Right ventricle myocardium superior (tissue), 1 donor: ENCODE measurements at regions not wholly inside any gene's neighbourhood (a gene's known extent, or its start where the extent isn't known, plus 50 kb on each side); places are given as distances from the start of the nearest gene placed in this dataset.

Experiments used
- ATAC-seq: fragments of 200-7000 bp; cut with Tn5 transposase; one replicate; pipeline ENCODE4 v1.9.1; 2020; ENCODE audit warnings: mild to moderate bottlenecking; ENCODE audit not compliant: poor library complexity
- DNase-seq: peaks from one replicate; pipeline ENCODE4 v3.0.0-alpha.2; 2020
- intact Hi-C: fragments of 100-400 bp; cut with DNase I; formaldehyde crosslinking; loops from one replicate; pipeline ENCODE4 v1.11.2; 2022
- donor health status: DM: no; HTN: yes; CAD: no; lungs with severe emphysema.

- ATAC-seq (no peak), DNase-seq (no peak)
- intact Hi-C loops, result no loop called here
These were observed 246.3 kb upstream of the PITRM1 start for GRCh38 chr10:3418926-3419325.

- intact Hi-C loops, result no loop called here
- DNase-seq (no peak), ATAC-seq (no peak)
These were observed 245.6 kb upstream of the PITRM1 start for GRCh38 chr10:3418041-3418754.

DNA sequence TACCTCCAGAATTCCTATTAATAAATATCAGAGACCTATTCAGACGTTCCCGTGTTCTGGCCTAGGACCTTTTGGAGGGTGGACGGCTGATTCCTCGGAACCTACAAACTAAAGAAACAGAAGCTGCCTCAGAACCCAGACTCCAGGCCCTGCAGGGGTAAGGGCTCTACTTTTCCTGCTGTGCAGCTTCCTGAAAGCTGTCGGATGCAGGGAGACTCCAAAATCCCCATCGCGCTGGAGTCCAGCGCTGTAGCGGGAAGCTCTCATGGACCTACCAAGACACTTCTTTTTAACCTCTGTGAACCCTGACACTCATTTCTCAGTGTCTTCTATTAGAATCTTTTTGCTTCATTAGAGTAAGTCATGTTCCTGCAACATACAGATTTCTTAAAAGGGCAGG is 244.5 kb upstream of the PITRM1 start:
- intact Hi-C loops, result no loop called here
- ATAC-seq, result no peak
- DNase-seq, result no peak

GRCh38 chr10:3415878-3416605 is 243.5 kb upstream of the PITRM1 start:
- DNase-seq (no peak), ATAC-seq (no peak)
- intact Hi-C loops, result no loop called here

DNA sequence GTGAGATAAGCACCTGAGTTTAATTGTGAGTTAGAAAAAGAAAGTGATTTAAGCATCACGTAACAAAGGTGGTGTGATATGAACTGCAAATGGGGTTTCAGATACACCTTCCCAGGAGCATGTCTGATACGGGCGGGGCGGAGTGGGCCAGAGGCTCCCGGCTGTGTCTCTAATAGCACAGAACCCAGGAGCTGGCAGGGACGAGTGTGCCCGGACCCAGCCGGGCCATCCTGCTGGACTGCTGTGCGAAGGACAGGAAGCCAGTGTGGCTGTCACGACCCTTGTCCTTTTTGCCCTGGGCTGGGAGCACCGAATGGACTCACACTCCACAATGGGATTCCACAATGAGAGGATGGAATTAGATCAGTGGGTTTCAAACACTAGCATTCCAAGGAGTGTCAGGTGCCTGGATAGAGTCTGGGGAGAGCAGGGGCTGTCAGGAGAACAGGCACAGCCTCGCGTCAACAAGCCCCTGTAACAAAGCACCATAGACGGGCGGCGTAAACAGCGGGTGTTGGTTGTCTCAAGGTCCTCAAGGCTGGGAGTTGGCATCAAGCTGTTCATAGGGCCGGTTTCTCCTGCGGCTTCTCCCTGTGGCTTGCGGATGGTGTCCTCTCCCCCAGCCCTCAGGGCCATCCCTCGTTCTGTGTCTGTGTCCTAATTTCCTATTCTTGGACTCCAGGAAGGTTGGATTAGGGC is 242.6 kb upstream of the PITRM1 start:
- DNase-seq, result no peak
- intact Hi-C loops, result no loop called here
- no peak for ATAC-seq

DNA sequence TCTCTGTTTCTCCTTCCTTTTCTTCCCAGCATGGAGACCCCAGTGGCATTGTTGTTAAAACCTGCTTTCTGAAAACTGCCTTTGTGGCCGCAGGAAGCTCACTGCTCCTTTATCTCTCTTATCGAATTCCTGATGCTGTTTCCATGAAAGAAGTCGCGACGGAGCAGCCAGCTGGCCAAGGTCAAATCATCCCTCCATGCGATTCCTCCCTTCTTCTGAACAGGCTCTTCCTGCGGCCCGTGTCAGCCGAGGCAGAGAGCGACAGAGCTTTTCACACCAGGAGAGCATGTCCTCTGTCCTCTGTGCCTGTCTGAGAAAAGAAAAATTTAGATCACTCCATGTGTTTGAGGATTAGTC is 242.1 kb upstream of the PITRM1 start:
- DNase-seq, result no peak

GRCh38 chr10:3413937-3414666 is 241.5 kb upstream of the PITRM1 start:
- ATAC-seq (no peak), DNase-seq (no peak)

More for the DNA sequence above, 242.1 kb upstream of the PITRM1 start:
- no peak for ATAC-seq
- intact Hi-C loops, result no loop called here

DNA sequence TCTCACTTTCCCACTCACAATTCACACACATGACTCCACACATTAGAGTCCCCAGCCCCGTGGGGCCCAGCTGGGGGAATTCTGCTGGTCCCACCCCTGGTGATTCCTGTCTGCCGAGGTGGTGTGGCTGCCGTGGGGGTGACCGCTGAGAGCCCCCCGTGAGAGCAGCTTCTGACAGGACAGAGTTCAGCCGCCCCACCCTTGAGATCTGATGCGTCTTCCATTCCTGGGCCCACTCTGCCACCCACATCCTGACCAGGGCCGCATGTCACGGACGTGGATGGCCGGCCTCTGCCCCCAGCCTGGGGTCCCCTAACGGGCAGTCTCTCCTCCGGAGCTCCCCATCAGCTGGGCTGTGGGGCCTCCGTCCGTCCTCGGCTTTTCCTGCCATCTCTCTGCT is 240.1 kb upstream of the PITRM1 start:
- DNase-seq (no peak), ATAC-seq (no peak)
- intact Hi-C loops, result no loop called here

More at GRCh38 chr10:3413937-3414666, 241.5 kb upstream of the PITRM1 start:
- intact Hi-C loops, result no loop called here

- ATAC-seq (no peak), DNase-seq (no peak)
- intact Hi-C loops, result no loop called here
These were observed 239.5 kb upstream of the PITRM1 start for GRCh38 chr10:3412071-3412582.

DNA sequence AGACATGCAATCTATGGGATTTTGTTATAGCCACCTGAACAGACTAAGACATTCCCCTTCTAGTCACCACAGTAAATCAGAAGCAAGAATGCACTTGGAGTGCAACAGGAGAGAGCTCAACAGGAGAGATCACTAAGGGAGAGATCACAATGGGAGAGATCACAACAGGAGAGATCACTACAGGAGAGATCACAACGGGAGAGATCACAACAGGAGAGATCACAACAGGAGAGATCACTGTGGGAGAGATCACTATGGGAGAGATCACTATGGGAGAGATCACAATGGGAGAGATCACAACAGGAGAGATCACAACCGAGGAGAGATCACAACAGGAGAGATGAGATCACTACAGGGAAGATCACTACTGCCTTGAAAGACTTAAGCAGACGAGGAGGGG is 238.5 kb upstream of the PITRM1 start:
- DNase-seq, result no peak
- ATAC-seq, result no peak
- intact Hi-C loops, result no loop called here

GRCh38 chr10:3409928-3410327 is 237.3 kb upstream of the PITRM1 start:
- intact Hi-C loops, result no loop called here
- ATAC-seq, result no peak
- no peak for DNase-seq

- ATAC-seq, result no peak
- intact Hi-C loops, result no loop called here
- DNase-seq, result no peak
These were observed 236.2 kb upstream of the PITRM1 start for GRCh38 chr10:3408603-3409365.

DNA sequence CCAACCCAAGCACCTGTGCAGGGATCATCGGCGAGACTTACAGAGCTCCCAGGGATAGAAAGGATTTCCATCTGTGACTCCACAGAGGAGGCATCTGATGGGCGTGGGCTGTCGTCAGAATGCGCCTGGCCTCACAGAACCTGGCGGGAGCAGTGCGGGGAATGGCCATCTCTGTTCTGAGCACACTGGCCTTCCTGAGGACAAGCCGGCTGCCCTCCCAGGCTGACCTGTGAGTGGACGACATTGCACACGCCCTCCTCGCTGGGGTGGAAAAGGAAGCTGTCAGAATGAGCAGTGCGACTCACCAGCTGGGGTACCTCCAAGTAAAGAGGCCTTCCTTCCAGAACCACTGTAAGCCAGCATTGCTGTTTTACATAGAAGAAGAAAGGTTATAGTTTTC is 234.6 kb upstream of the PITRM1 start:
- ATAC-seq (no peak), DNase-seq (no peak)
- intact Hi-C loops, result no loop called here

- ATAC-seq (no peak), DNase-seq (no peak)
- intact Hi-C loops, result no loop called here
These were observed 234.0 kb upstream of the PITRM1 start for GRCh38 chr10:3406556-3406955.

GRCh38 chr10:3404381-3404780 is 231.8 kb upstream of the PITRM1 start:
- intact Hi-C loops, result no loop called here
- no peak for DNase-seq
- no peak for ATAC-seq

- intact Hi-C loops, result no loop called here
- no peak for ATAC-seq
- DNase-seq, result no peak
These were observed 229.7 kb upstream of the PITRM1 start for GRCh38 chr10:3402187-3402751.

GRCh38 chr10:3401491-3401938 is 228.9 kb upstream of the PITRM1 start:
- no peak for DNase-seq
- intact Hi-C loops, result no loop called here
- ATAC-seq, result no peak

GRCh38 chr10:3400348-3400747 is 227.8 kb upstream of the PITRM1 start:
- no peak for ATAC-seq
- intact Hi-C loops, result no loop called here
- DNase-seq, result no peak
